ENCODE measurements at regions not wholly inside any gene's neighbourhood (a gene's known extent, or its start where the extent isn't known, plus 50 kb on each side); places are given as distances from the start of the nearest gene placed in this dataset.

GRCh38 chr6:97459986-97460385, 177.0 kb upstream of the MMS22L start:
- CTCF ChIA-PET = no interaction called here
- TF ChIP-seq CTCF (IDR thresholded peaks at IDR 0.05; ENCODE audit: insufficient read depth, low read length, missing control alignments) = no peak
- POLR2A ChIA-PET = no interaction called here
- H3K4me3 ChIP-seq (ENCODE audit: low read depth, low read length) = no peak overlapping the region
- DNase-seq (ENCODE audit: low read depth, low spot score) = no peak

- no peak overlapping the region for H3K4me3 ChIP-seq (ENCODE audit: low read depth, low read length)
- ChIA-PET CTCF (no interaction called here), POLR2A (no interaction called here)
- no peak for TF ChIP-seq CTCF (IDR thresholded peaks at IDR 0.05; ENCODE audit: insufficient read depth, low read length, missing control alignments)
- DNase-seq (ENCODE audit: low read depth, low spot score) = no peak
These were observed 177.5 kb upstream of the MMS22L start for GRCh38 chr6:97460394-97461080.

- no peak overlapping the region for H3K4me3 ChIP-seq (ENCODE audit: low read depth, low read length)
- POLR2A ChIA-PET = no interaction called here
- DNase-seq (ENCODE audit: low read depth, low spot score) = no peak
- CTCF ChIA-PET = no interaction called here
- TF ChIP-seq CTCF (IDR thresholded peaks at IDR 0.05; ENCODE audit: insufficient read depth, low read length, missing control alignments) = no peak
These were observed 178.2 kb upstream of the MMS22L start for GRCh38 chr6:97461218-97461617.

- CTCF ChIA-PET = no interaction called here
These were observed 179.0 kb upstream of the MMS22L start for GRCh38 chr6:97462031-97462430.

GRCh38 chr6:97462938-97463598, 180.1 kb upstream of the MMS22L start:
- no peak for TF ChIP-seq CTCF (IDR thresholded peaks at IDR 0.05; ENCODE audit: insufficient read depth, low read length, missing control alignments)
- POLR2A ChIA-PET = no interaction called here
- no peak for DNase-seq (ENCODE audit: low read depth, low spot score)
- no peak overlapping the region for H3K4me3 ChIP-seq (ENCODE audit: low read depth, low read length)
- CTCF ChIA-PET = no interaction called here

More at GRCh38 chr6:97462031-97462430, 179.0 kb upstream of the MMS22L start:
- no peak for TF ChIP-seq CTCF (IDR thresholded peaks at IDR 0.05; ENCODE audit: insufficient read depth, low read length, missing control alignments)
- POLR2A ChIA-PET = no interaction called here
- H3K4me3 ChIP-seq (ENCODE audit: low read depth, low read length) = no peak overlapping the region
- no peak for DNase-seq (ENCODE audit: low read depth, low spot score)

- DNase-seq (ENCODE audit: low read depth, low spot score) = no peak
- CTCF ChIA-PET = no interaction called here
- TF ChIP-seq CTCF (IDR thresholded peaks at IDR 0.05; ENCODE audit: insufficient read depth, low read length, missing control alignments) = no peak
- no peak overlapping the region for H3K4me3 ChIP-seq (ENCODE audit: low read depth, low read length)
- POLR2A ChIA-PET = no interaction called here
These were observed 183.0 kb upstream of the MMS22L start for GRCh38 chr6:97465877-97466561.
